T-helper 2 cell treated with Interferon-gamma antibody and Interleukin-4, amounts not matched to agents 100 ng/mL and 5 ng/mL, for 36 hours (primary cell): ENCODE measurements at regions not wholly inside any gene's neighbourhood (a gene's known extent, or its start where the extent isn't known, plus 50 kb on each side); places are given as distances from the start of the nearest gene placed in this dataset.

Experiments
- intact Hi-C: fragments of 100-400 bp; cut with micrococcal nuclease; formaldehyde crosslinking; loops from one replicate; pipeline ENCODE4 v1.15.1; 2023

GRCh38 chr2:111705711-111706336, 178.2 kb downstream of the ANAPC1 start:
- intact Hi-C loops = loop anchor here (10.0 kb wide), 1 partner anchor 221 kb away; no protein-coding TSS in a partner anchor

DNA sequence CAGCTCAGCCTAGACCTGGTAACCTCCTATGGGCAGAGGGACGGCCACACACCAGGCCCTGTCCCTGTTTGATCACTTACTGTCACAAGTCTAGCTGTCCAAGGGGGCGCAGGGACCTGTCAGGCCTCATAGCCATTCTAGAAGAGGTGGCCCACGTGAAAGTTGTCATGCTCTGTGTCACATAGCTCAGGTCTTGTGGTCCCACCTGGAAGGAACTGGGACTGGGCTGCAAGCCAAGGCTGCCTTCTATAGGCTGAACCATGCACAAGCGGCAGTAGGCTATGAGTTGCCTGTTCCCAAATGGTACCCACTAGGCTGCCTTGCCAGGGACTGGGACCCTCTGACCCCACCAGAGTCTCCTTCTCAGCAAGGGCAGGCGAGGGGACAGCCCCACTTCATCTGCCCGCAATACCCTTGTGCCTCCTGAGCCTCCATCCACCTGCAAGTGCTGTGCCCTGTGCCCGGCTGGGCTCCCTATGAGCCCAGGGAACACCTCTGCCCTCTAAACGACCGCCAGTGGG, 177.5 kb downstream of the ANAPC1 start:
- intact Hi-C loops = loop anchor here (10.0 kb wide), 1 partner anchor 222 kb away; no protein-coding TSS in a partner anchor

GRCh38 chr2:111707700-111708099, 176.3 kb downstream of the ANAPC1 start:
- intact Hi-C loops = loop anchor here (10.0 kb wide), 1 partner anchor 223 kb away; no protein-coding TSS in a partner anchor

DNA sequence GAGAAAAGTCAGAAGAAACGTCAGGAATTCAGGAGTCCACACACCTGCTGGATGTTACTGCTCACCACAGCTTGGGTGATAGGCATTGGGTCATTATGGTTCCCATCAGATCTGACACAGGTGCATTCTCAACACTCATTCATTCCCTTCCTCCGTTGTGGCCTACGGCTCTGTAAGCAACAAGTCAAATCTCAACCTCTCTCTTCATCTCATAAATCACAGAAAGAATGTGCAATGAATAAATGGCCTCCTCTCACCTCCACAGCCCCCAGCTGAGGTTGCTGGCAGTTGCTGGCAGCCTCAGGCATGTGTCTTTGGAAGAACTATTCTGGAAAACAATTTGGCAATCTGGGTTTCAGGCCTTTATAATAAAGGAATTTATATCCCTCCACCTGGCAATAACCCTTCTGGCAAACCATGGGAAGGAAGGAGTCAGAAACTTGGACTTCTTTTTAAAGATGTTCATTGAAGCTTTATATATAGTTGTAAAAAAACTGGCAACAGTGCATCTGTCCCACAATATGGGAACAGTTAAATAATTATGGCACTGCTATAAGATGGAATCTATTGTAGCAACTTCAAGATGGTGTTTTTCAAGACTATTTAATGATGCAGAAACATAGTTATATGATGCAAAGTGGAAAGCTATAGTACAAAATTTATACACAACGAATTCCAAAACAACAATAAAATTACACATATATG, 175.4 kb downstream of the ANAPC1 start:
- intact Hi-C loops = loop anchor here (10.0 kb wide), 1 partner anchor 224 kb away; no protein-coding TSS in a partner anchor

DNA sequence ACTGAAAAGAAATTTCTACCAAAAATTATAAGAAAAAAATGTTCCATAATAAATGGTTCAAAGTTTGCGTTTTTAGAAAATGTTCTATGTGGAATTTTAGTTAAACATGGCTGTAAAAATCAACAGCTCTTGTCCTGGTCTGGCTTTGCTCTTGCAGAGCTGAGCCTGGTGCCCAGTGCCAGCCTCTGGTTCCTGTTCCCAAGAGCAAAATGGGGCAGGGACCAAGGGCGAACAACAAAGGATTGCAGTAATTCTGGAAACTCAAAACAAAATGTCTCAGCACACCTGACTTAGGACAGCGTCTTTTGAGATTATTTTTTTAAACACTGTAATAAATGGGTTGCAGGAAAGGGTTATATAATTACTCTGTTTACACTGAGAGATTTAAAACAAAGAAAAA, 174.7 kb downstream of the ANAPC1 start:
- intact Hi-C loops = loop anchor here (10.0 kb wide), 1 partner anchor 225 kb away; no protein-coding TSS in a partner anchor

- intact Hi-C loops = no loop called here
Measured at GRCh38 chr2:111710085-111710484, 173.9 kb downstream of the ANAPC1 start.

GRCh38 chr2:111710613-111711012, 173.4 kb downstream of the ANAPC1 start:
- intact Hi-C loops = no loop called here

DNA sequence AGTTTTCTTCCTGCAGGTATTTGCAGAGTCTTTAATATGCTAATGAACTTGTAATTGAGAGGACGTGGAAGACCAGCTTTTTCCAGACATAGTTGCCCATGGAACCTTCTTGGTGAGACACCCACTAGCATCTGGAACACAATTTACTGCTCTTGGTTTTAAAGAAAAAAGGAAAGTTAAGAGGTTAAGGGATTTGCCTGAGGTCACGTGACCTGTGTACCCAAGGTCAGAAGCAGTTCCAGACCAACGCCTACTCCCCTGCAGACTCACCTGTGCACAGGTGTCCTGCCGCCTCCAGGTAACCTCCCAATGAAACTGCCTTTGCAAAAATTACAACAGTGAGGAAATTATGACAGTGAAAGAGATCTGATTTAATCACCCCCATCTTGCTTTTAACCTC, 172.7 kb downstream of the ANAPC1 start:
- intact Hi-C loops = no loop called here

DNA sequence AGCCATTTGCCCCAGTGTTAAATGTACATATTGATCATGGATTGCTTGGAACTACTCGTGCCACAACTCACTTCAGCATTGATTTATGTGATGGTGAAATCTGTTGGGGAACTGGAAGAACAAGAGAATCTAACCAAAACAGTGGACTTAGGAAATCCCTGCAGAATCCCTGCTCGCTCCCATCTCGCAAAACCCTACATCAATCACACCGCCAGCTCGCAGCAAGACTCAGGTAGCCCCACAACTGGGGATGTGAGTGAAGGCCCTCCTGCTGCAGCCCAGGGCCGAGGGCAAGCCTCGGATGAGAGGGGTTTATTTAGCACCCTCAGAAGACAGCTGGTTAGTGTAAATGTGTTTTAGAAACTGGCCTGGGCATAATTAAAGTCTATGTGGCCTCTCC, 171.6 kb downstream of the ANAPC1 start:
- intact Hi-C loops = no loop called here

DNA sequence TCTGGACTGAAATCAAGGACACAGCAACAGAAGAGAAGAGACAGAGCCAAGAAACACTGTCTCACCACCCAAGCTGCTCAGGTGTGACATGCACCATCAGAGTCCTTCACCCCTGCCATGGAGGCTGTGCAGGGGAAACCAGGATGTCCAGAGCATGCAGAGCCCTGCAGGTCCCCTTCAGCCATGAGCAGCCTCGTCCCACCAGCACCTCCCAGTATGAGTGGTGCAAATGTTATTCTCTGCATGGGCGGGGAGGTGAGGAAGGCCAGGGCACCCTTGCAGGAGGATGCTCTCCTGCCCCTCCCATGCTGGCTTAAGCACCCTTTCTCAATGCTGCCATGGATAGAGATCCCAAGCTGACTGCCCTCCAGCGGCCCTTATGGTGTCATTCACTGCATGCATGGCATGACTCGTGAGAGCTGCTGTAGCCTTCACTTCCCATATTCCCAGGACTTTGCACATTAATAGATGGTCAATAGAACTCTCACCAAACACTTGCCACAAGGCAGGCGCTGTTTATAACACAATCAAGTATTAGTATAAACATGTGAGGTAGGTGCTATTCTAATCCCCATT, 171.0 kb downstream of the ANAPC1 start:
- intact Hi-C loops = no loop called here

DNA sequence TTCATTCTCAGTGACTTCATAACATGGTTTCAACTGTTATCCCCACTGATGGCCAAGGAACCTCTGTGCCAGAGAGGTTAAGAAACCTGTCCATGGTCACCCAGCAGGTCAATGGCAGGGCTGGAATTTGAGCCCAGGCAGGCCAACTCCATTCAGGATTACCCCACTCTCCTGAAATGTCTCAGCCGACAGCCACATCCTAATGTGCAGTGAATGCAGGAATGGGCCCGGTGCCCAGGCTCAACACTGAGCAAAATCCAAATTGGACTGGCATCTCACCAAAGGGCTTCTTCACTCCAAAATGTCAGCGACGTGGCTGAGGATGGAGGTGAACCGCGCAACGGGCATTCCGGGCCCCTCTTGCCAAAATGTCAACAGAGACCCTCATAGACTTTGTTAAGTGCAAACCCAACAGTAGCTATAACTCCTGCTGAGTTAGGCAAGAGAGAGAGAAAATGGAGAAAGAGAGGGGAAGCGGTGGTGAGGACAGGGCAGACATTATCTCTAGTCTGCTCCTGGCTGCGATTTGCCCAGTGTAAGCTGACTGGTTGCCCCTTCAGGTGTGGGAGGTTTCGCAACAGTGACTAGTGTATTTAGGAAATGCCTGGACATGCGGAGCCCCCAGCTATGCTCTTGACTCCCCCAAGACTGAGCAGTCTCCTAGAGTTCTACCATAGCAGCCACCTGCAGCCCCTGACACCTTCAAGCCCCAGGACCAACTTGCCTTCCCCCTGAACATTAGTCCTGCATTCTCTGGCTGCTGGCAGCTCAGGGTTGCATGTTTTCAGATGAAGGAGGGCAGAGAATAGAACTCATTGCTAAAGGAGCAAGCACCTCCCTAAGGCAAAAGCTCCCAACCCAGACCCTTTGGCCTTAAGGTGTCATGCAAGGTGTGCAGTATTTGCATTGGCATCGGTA, 167.7 kb downstream of the ANAPC1 start:
- intact Hi-C loops = no loop called here

DNA sequence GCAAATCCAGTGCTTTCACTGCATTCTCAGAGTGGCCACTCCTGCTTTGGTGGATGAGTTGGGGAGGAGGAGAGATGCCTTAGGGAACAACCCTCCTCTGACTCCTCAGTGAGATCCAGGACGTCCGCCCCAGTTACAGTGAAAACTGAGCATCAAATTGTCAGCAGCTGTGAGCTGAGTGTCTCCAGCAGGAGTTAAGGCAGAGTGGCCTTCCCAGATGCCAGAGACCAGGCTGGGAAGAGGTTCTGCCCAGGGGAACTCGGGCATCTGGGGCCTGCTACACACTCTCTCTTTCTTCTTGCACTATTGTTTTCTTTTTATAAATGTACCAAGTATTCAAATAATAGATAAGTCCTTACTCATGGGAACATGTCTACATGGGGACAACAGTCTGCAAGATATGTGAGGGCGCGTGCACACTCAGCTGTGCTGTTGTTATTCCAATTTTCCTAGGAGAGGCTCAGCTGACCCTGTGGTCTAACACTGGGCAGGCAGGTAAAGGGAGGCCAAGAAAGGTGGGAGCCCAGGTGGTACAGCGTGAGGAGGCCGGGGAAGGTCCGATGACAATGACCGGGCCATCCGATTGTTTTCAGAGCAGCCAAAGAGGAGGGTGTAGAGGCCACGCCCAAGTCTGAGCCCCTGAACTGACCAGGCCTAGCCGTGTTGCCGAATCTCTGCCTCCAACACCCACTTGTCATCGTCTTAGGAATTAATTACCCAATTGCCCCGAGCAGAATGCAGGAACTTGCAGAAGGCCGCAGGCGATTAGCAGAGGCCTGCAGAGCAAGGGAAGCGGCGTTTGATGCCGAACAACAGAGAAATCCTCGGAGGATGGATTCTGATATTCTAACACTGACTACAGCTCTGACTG, 166.9 kb downstream of the ANAPC1 start:
- intact Hi-C loops = no loop called here
